ENCODE measurements at regions not wholly inside any gene's neighbourhood (a gene's known extent, or its start where the extent isn't known, plus 50 kb on each side); places are given as distances from the start of the nearest gene placed in this dataset.

GRCh38 chr21:20631633-20632032 lies 366.6 kb upstream of the NCAM2 start:
- DNase-seq (ENCODE audit: low read depth in 3 of 3) = no peak

- DNase-seq (ENCODE audit: low read depth in 3 of 3) = no peak
Observed at GRCh38 chr21:20639026-20639425, 359.2 kb upstream of the NCAM2 start.

- DNase-seq (ENCODE audit: low read depth in 3 of 3) = no peak
Observed at GRCh38 chr21:20641241-20641640, 357.0 kb upstream of the NCAM2 start.

GRCh38 chr21:20642681-20643080 lies 355.5 kb upstream of the NCAM2 start:
- no peak for DNase-seq (ENCODE audit: low read depth in 3 of 3)

GRCh38 chr21:20644552-20644951 lies 353.7 kb upstream of the NCAM2 start:
- DNase-seq (ENCODE audit: low read depth in 3 of 3) = no peak

GRCh38 chr21:20645344-20645743 lies 352.9 kb upstream of the NCAM2 start:
- no peak for DNase-seq (ENCODE audit: low read depth in 3 of 3)

GRCh38 chr21:20646431-20647165 lies 351.6 kb upstream of the NCAM2 start:
- DNase-seq (ENCODE audit: low read depth in 3 of 3) = no peak

GRCh38 chr21:20647607-20648006 lies 350.6 kb upstream of the NCAM2 start:
- DNase-seq (ENCODE audit: low read depth in 3 of 3) = no peak

- no peak for DNase-seq (ENCODE audit: low read depth in 3 of 3)
Observed at GRCh38 chr21:20649231-20649630, 349.0 kb upstream of the NCAM2 start.

- DNase-seq (ENCODE audit: low read depth in 3 of 3) = no peak
Observed at GRCh38 chr21:20652846-20653245, 345.4 kb upstream of the NCAM2 start.

GRCh38 chr21:20661246-20661645 lies 337.0 kb upstream of the NCAM2 start:
- DNase-seq (ENCODE audit: low read depth in 3 of 3) = no peak

GRCh38 chr21:20661745-20662422 lies 336.3 kb upstream of the NCAM2 start:
- DNase-seq (ENCODE audit: low read depth in 3 of 3) = no peak

- no peak for DNase-seq (ENCODE audit: low read depth in 3 of 3)
Observed at GRCh38 chr21:20662514-20662913, 335.7 kb upstream of the NCAM2 start.

GRCh38 chr21:20667931-20668330 lies 330.3 kb upstream of the NCAM2 start:
- no peak for DNase-seq (ENCODE audit: low read depth in 3 of 3)

GRCh38 chr21:20685475-20685874 lies 312.7 kb upstream of the NCAM2 start:
- no peak for DNase-seq (ENCODE audit: low read depth in 3 of 3)

- DNase-seq (ENCODE audit: low read depth in 3 of 3) = no peak
Observed at GRCh38 chr21:20698585-20698984, 299.6 kb upstream of the NCAM2 start.

- DNase-seq (ENCODE audit: low read depth in 3 of 3) = no peak
Observed at GRCh38 chr21:20701235-20701634, 297.0 kb upstream of the NCAM2 start.

- no peak for DNase-seq (ENCODE audit: low read depth in 3 of 3)
Observed at GRCh38 chr21:20703112-20703767, 295.0 kb upstream of the NCAM2 start.

- DNase-seq (ENCODE audit: low read depth in 3 of 3) = no peak
Observed at GRCh38 chr21:20720623-20721022, 277.6 kb upstream of the NCAM2 start.

GRCh38 chr21:20721151-20721550 lies 277.1 kb upstream of the NCAM2 start:
- DNase-seq (ENCODE audit: low read depth in 3 of 3) = no peak

GRCh38 chr21:20728691-20729090 lies 269.5 kb upstream of the NCAM2 start:
- no peak for DNase-seq (ENCODE audit: low read depth in 3 of 3)

- no peak for DNase-seq (ENCODE audit: low read depth in 3 of 3)
Observed at GRCh38 chr21:20729376-20729775, 268.8 kb upstream of the NCAM2 start.

GRCh38 chr21:20730441-20730840 lies 267.8 kb upstream of the NCAM2 start:
- no peak for DNase-seq (ENCODE audit: low read depth in 3 of 3)

Data from stimulated activated CD4-positive, alpha-beta T cell treated with anti-CD3 and anti-CD28 coated beads, TNF-alpha, amount 100 ng/mL, for 48 hours (primary cell).